LNCaP clone FGC (cell line): ENCODE measurements at regions not wholly inside any gene's neighbourhood (a gene's known extent, or its start where the extent isn't known, plus 50 kb on each side); places are given as distances from the start of the nearest gene placed in this dataset.

Source experiments
- DNase-seq: peaks from one replicate; pipeline ENCODE4 v3.0.0-alpha.2; 2011; ENCODE audit warnings: low read depth
- H3K4me3 ChIP-seq: 2 replicates; pipeline ENCODE4 v1.5.1; 2011; ENCODE audit warnings: mild to moderate bottlenecking, low read depth, low read length, control low read depth
- TF ChIP-seq, protein P1 (sequence below): IDR thresholded peaks from 2 replicates; pipeline ENCODE4 v1.5.1; 2012; ENCODE audit warnings: mild to moderate bottlenecking; ENCODE audit not compliant: control insufficient read depth, insufficient read depth; ENCODE audit errors: extremely low read depth

DNA sequence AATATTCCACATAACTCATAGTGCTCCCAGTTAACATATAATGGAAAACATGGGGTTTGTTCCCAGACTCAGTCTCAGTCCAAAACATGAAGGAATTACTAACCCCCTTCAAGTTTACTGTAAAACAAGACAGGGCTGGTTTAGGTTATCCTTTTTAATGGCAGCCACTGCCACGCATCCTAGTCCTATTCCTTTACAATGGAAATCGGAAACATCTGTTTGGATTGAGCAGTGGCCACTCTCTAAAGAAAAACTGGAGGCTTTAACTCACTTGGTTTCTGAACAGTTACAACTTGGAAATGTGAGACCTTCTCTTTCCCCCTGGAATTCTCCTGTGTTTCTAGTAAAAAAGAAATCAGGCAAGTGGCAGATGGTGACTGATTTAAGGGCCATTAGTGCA, 609.9 kb upstream of the ACO1 start:
- no peak overlapping the region for H3K4me3 ChIP-seq
- TF ChIP-seq, protein P1, sequence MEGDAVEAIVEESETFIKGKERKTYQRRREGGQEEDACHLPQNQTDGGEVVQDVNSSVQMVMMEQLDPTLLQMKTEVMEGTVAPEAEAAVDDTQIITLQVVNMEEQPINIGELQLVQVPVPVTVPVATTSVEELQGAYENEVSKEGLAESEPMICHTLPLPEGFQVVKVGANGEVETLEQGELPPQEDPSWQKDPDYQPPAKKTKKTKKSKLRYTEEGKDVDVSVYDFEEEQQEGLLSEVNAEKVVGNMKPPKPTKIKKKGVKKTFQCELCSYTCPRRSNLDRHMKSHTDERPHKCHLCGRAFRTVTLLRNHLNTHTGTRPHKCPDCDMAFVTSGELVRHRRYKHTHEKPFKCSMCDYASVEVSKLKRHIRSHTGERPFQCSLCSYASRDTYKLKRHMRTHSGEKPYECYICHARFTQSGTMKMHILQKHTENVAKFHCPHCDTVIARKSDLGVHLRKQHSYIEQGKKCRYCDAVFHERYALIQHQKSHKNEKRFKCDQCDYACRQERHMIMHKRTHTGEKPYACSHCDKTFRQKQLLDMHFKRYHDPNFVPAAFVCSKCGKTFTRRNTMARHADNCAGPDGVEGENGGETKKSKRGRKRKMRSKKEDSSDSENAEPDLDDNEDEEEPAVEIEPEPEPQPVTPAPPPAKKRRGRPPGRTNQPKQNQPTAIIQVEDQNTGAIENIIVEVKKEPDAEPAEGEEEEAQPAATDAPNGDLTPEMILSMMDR = no peak
- no peak for DNase-seq

DNA sequence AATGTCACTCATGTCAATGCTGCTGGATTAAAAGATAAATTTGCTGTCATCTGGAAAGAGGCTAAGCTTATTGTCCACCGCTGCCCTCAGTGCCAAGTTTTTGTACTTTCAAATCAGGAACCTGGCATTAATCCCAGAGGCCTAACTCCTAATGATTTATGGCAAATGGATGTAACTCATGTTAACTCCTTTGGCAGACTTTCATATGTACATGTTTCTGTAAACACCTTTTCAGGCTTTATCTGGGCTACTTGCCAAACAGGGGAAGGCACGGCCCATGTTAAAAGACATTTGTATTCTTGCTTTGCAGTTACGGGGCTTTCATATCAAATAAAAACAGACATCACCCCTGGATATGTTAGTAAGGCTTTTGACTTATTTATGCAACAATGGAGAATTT, 608.0 kb upstream of the ACO1 start:
- peak; percentile 95 for DNase-seq
- TF ChIP-seq, protein P1 = no peak
- no peak overlapping the region for H3K4me3 ChIP-seq

DNA sequence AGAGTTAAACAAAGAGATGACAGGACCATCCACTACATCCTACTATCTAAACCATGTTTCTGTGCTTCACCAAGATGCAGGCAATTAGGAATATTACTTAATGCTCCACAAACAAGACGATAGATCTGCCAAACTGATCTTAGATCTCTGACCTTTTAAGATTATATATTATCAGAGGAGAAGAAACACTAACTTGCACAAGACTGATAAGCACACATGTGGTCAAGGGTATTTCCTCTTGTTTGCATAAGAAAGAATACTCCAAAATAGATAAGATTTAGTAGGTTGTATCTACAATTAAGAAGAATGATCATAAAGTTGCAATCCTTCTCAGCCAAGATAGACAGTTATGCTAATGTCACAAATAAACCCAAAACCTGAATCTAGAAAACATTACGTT, 601.0 kb upstream of the ACO1 start:
- TF ChIP-seq, protein P1 = no peak
- no peak for DNase-seq
- no peak overlapping the region for H3K4me3 ChIP-seq

DNA sequence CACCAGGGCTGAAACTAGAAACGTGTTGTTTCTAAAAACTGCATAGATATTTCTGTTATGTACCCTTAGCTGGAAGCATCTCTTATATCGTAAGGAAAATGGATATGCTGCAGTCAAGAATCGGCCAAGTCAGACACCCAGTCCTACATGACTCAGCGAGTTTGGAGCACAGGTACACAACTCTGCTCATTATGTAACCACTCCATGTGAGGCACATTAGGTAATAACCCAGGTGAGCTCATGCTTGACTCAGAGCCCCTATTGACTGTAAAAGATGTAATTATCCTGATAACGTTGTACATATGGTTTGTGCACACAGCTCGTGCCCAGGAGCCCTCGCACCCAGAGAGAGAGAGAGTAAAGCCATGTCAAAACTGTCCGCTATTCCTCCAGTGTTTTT, 593.7 kb upstream of the ACO1 start:
- no peak for DNase-seq
- TF ChIP-seq, protein P1 = no peak
- H3K4me3 ChIP-seq = no peak overlapping the region

DNA sequence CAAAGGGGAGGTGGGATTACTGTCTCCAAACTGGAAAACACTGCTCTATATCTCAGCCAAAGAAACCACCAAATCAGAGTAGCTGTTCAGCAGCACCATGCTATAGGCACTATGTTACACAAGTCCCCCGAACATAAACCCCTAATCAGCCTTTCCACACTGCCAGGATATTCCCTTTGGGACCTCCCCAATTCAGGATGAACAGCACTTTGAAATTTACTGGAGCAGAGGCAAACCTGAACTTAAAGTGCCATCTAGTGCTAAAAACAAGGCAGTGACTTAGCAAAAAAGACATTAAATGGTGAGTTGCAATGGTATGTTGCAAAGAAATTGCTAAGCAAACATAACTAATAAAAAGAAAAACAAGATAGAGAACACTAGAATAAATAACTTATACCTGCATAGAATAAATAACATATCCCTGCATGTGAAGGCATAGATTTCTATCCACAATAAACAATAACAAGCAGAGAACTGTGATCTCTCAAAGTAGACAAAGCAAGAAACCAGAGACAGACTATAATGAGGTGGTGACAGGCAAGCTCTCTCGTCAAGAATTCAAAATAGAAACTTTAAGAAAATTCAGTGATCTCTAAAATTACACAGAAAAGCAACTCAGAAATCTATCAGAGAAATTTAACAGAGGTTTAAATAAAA, 584.4 kb upstream of the ACO1 start:
- TF ChIP-seq, protein P1 = peak; percentile 83
- DNase-seq = no peak

DNA sequence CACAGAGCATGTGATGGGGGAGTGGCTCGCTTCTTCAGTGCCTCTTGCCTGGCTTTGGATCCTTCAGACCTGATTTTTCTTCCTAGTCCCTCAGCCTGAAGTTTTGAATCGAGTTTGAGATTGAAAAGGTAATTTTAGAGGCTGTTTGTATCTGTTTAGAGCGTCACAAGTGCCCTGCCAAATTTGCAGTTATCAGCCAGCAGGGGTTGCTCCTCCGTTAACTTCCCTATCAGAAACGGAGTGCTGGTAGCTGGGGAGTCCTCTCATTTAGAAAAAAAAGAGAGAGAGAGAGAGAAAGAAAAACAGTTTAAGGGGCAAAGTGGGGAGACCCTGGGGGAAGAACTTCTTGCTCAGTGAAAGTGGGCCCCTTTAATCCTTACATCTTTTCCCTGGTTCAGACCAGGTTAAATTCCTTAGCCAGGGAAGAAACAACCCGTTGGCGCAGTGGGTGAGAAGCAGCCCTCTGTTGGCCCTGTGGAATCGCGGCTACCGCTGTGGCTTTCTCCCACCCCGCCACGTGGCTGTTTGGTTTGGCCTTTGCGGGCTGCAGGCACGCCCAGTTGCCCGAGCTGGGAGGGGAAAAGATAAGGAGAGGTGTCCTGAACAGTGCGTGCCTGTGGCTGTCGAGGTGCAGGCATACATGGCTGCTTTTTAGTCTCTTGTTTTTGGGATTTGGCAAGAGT, 576.7 kb upstream of the ACO1 start:
- DNase-seq = no peak
- TF ChIP-seq, protein P1 = peak; percentile 65
- H3K4me3 ChIP-seq = no peak overlapping the region

More for the DNA sequence above, 584.4 kb upstream of the ACO1 start:
- H3K4me3 ChIP-seq = no peak overlapping the region
